Sigmoid colon (tissue), 6 donors: ENCODE measurements at regions not wholly inside any gene's neighbourhood (a gene's known extent, or its start where the extent isn't known, plus 50 kb on each side); places are given as distances from the start of the nearest gene placed in this dataset.
A peak's percentile ranks its signal among the peaks of the same experiment; 100 is the strongest.

Experiments used
- DNase-seq: peaks from one replicate; pipeline ENCODE4 v3.0.0-alpha.2; 2019
- H3K27ac ChIP-seq, 4 donors: fragments of 200-600 bp; sonication (generic); one replicate each; pipeline ENCODE4 v1.5.1; 2016 to 2019; ENCODE audit warnings: mild to moderate bottlenecking in 1 of 4
- H3K27me3 ChIP-seq, 3 donors: fragments of 200-600 bp; sonication (generic); one replicate each; pipeline ENCODE4 v1.5.1; 2019; ENCODE audit warnings: mild to moderate bottlenecking in 1 of 3
- H3K36me3 ChIP-seq, 4 donors: fragments of 200-600 bp; sonication (generic); one replicate each; pipeline ENCODE4 v1.5.1; 2016 to 2019
- H3K4me1 ChIP-seq, 4 donors: fragments of 200-600 bp; sonication (generic); one replicate each; pipeline ENCODE4 v1.5.1; 2017 to 2019
- H3K4me3 ChIP-seq, 4 donors: fragments of 200-600 bp; sonication (generic); one replicate each; pipeline ENCODE4 v1.5.1; 2017 to 2019; ENCODE audit warnings: mild to moderate bottlenecking in 2 of 4, moderate library complexity in 1 of 4
- H3K9me3 ChIP-seq, 4 donors: fragments of 200-600 bp in 3 of 4; sonication (generic) in 3 of 4; one replicate each; pipeline versions ENCODE4 v1.5.1 to v1.6.1; 2013 to 2019
- CTCF ChIP-seq, 4 experiments: fragments of 450-650 bp in 3 of 4; fragments of 200-600 bp in 1 of 4; IDR thresholded peaks; one replicate each; pipeline ENCODE4 v1.5.1; 2016 to 2019; ENCODE audit warnings: antibody characterized with exemption in 4 of 4, mild to moderate bottlenecking in 3 of 4, moderate library complexity in 2 of 4
- EP300 ChIP-seq, 4 donors: sonication (generic); formaldehyde crosslinking; IDR thresholded peaks; one replicate each; pipeline ENCODE4 v1.6.1; 2017; ENCODE audit warnings: antibody characterized with exemption in 4 of 4
- POLR2A ChIP-seq, 2 donors: fragments of 450-650 bp; IDR thresholded peaks; one replicate each; pipeline ENCODE4 v1.6.1; 2016; ENCODE audit warnings: antibody characterized with exemption in 2 of 2, mild to moderate bottlenecking in 2 of 2, moderate library complexity in 2 of 2
- POLR2AphosphoS5 ChIP-seq, 4 donors: sonication (generic); formaldehyde crosslinking; IDR thresholded peaks; one replicate each; pipeline ENCODE4 v1.6.1; 2017; ENCODE audit warnings: antibody characterized with exemption in 4 of 4
- WGBS, 2 donors: extraction: QIAGEN DNeasy Blood & Tissue Kit; methylation state at CpG; one replicate each; pipeline ENCODE4 v1.1.7; 2013; 5-methylcytosine and 5-hydroxymethylcytosine counted together
- intact Hi-C: fragments of 100-400 bp; cut with DNase I; formaldehyde crosslinking; loops from one replicate; pipeline ENCODE4 v1.15.1; 2023
- donor health status: healthy with polysubstance abuse.
- donor health status: healthy.

GRCh38 chr6:53727748-53728147, 62.2 kb upstream of the KLHL31 start:
- Histone ChIP-seq H3K27me3 (no peaks in the 10 kb centered on the region), H3K27ac (no peak overlapping the region), H3K4me3 (no peak overlapping the region), H3K36me3 (no peaks in the 10 kb centered on the region), H3K4me1 (peaks cover 0 to 3% (median 0%) of the 10 kb centered on the region in 4 donors), H3K9me3 (no peaks in the 10 kb centered on the region)
- WGBS, 2 donors = 71 to 88% methylated on average over 5 of the region's 5 CpGs
- TF ChIP-seq EP300 (IDR thresholded peaks at IDR 0.05) (no peak), POLR2AphosphoS5 (IDR thresholded peaks at IDR 0.05) (no peak), CTCF (IDR thresholded peaks at IDR 0.05) (no peak), POLR2A (IDR thresholded peaks at IDR 0.05) (no peak)
- DNase-seq = no peak
- intact Hi-C loops = loop anchor here (2.0 to 5.0 kb wide), 5 partner anchors 77 to 555 kb away; partner anchors contain the start of gene GCLC

- H3K9me3 ChIP-seq = no peaks in the 10 kb centered on the region
- TF ChIP-seq POLR2A (IDR thresholded peaks at IDR 0.05) (no peak), CTCF (IDR thresholded peaks at IDR 0.05) (peak; percentile 69 to 95 (median 84)), EP300 (IDR thresholded peaks at IDR 0.05) (no peak), POLR2AphosphoS5 (IDR thresholded peaks at IDR 0.05) (no peak)
- H3K4me3 ChIP-seq = no peak overlapping the region
- no peaks in the 10 kb centered on the region for H3K36me3 ChIP-seq
- H3K4me1 ChIP-seq = peaks cover 0 to 3% (median 0%) of the 10 kb centered on the region in 4 donors
- no peak overlapping the region for H3K27ac ChIP-seq
- intact Hi-C loops = loop anchor here (2.0 to 5.0 kb wide), 5 partner anchors 75 to 554 kb away; partner anchors contain the start of gene GCLC
- H3K27me3 ChIP-seq = no peaks in the 10 kb centered on the region
- peak; percentile 86 for DNase-seq
- WGBS, 2 donors = 39 to 47% methylated on average over 18 of the region's 18 CpGs
Observed at GRCh38 chr6:53725791-53726575, 60.4 kb upstream of the KLHL31 start.

GRCh38 chr6:53724501-53724900, 58.9 kb upstream of the KLHL31 start:
- Histone ChIP-seq H3K27me3 (no peaks in the 10 kb centered on the region), H3K9me3 (no peaks in the 10 kb centered on the region), H3K4me1 (peaks cover 0 to 3% (median 0%) of the 10 kb centered on the region in 4 donors), H3K27ac (no peak overlapping the region), H3K4me3 (no peak overlapping the region), H3K36me3 (no peaks in the 10 kb centered on the region)
- TF ChIP-seq POLR2A (IDR thresholded peaks at IDR 0.05) (no peak), POLR2AphosphoS5 (IDR thresholded peaks at IDR 0.05) (no peak), EP300 (IDR thresholded peaks at IDR 0.05) (no peak), CTCF (IDR thresholded peaks at IDR 0.05) (no peak)
- WGBS, 2 donors = 39 to 83% methylated on average over 1 of the region's 1 CpG
- intact Hi-C loops = no loop called here
- no peak for DNase-seq

- H3K4me1 ChIP-seq = peaks cover 0 to 3% (median 0%) of the 10 kb centered on the region in 4 donors
- no peaks in the 10 kb centered on the region for H3K27me3 ChIP-seq
- DNase-seq = no peak
- WGBS, 2 donors = 96% methylated on average over 1 of the region's 1 CpG
- no peak overlapping the region for H3K27ac ChIP-seq
- no peaks in the 10 kb centered on the region for H3K36me3 ChIP-seq
- no peaks in the 10 kb centered on the region for H3K9me3 ChIP-seq
- intact Hi-C loops = no loop called here
- no peak for TF ChIP-seq POLR2A (IDR thresholded peaks at IDR 0.05)
- TF ChIP-seq EP300 (IDR thresholded peaks at IDR 0.05) = no peak
- no peak for TF ChIP-seq POLR2AphosphoS5 (IDR thresholded peaks at IDR 0.05)
- TF ChIP-seq CTCF (IDR thresholded peaks at IDR 0.05) = no peak
- no peak overlapping the region for H3K4me3 ChIP-seq
Observed at GRCh38 chr6:53723331-53723730, 57.8 kb upstream of the KLHL31 start.
